Neuronal stem cell (in vitro differentiated cells): ENCODE measurements at regions not wholly inside any gene's neighbourhood (a gene's known extent, or its start where the extent isn't known, plus 50 kb on each side); places are given as distances from the start of the nearest gene placed in this dataset.
A peak's percentile ranks its signal among the peaks of the same experiment; 100 is the strongest.
"Not testable (repeated sequence)": the region's sequence is repeated elsewhere in the genome, so short reads cannot be mapped to it uniquely, and the experiment has no call there.

ENCODE experiments used
- DNase-seq: peaks from one replicate; pipeline ENCODE4 v3.0.0-alpha.2; 2013; ENCODE audit warnings: low spot score
- H2AFZ ChIP-seq: one replicate; pipeline ENCODE4 v1.6.1; 2013; ENCODE audit warnings: mild to moderate bottlenecking, low read length, inconsistent platforms
- H2AK5ac ChIP-seq: 2 replicates; pipeline ENCODE4 v1.6.1; 2013; ENCODE audit warnings: low read depth, mild to moderate bottlenecking, inconsistent platforms, low read length, moderate library complexity, mixed read lengths
- H2BK120ac ChIP-seq: 2 replicates; pipeline ENCODE4 v1.6.1; 2013; ENCODE audit warnings: low read depth, mild to moderate bottlenecking, inconsistent platforms, low read length, moderate library complexity, mixed read lengths
- H2BK12ac ChIP-seq: one replicate; pipeline ENCODE4 v1.6.1; 2013; ENCODE audit warnings: low read length, inconsistent platforms
- H2BK15ac ChIP-seq: 2 replicates; pipeline ENCODE4 v1.6.1; 2013; ENCODE audit warnings: mild to moderate bottlenecking, low read length, inconsistent platforms, mixed read lengths
- H2BK5ac ChIP-seq: one replicate; pipeline ENCODE4 v1.6.1; 2013; ENCODE audit warnings: inconsistent platforms, mild to moderate bottlenecking, low read length, moderate library complexity
- H3K14ac ChIP-seq: one replicate; pipeline ENCODE4 v1.6.1; 2013; ENCODE audit warnings: low read length, inconsistent platforms
- H3K18ac ChIP-seq: 2 replicates; pipeline ENCODE4 v1.6.1; 2013; ENCODE audit warnings: low read length, inconsistent platforms
- H3K23ac ChIP-seq: 2 replicates; pipeline ENCODE4 v1.6.1; 2013; ENCODE audit warnings: low read depth, mild to moderate bottlenecking, mixed read lengths, low read length, inconsistent platforms; ENCODE audit not compliant: poor library complexity
- H3K27ac ChIP-seq: replicated peaks from 3 replicates; pipeline ENCODE4 v1.5.1; 2013; ENCODE audit warnings: low read length, inconsistent platforms
- H3K27me3 ChIP-seq, 3 experiments: 2 replicates each; pipeline ENCODE4 v1.6.1; 2013; ENCODE audit warnings: low read length in 3 of 3, mild to moderate bottlenecking in 2 of 3, inconsistent platforms in 1 of 3, low read depth in 1 of 3, mixed read lengths in 1 of 3, moderate library complexity in 1 of 3; ENCODE audit not compliant: control insufficient read depth in 3 of 3, insufficient read depth in 3 of 3
- H3K36me3 ChIP-seq, 2 donors: replicated peaks in 1 of 2; 2 replicates each; pipeline ENCODE4 v1.6.1; 2013; ENCODE audit warnings: low read length in 2 of 2; ENCODE audit not compliant: control insufficient read depth in 2 of 2, insufficient read depth in 2 of 2
- H3K4ac ChIP-seq: 2 replicates; pipeline ENCODE4 v1.6.1; 2013; ENCODE audit warnings: inconsistent platforms, mild to moderate bottlenecking, low read length, moderate library complexity
- H3K4me1 ChIP-seq, 2 donors: 1 replicate in 1 of 2; 2 replicates in 1 of 2; pipeline ENCODE4 v1.6.1; 2013; ENCODE audit warnings: low read length in 2 of 2, low read depth in 1 of 2; ENCODE audit not compliant: control insufficient read depth in 2 of 2, insufficient read depth in 1 of 2
- H3K4me2 ChIP-seq: one replicate; pipeline ENCODE4 v1.6.1; 2013; ENCODE audit warnings: mild to moderate bottlenecking, low read length, inconsistent platforms; ENCODE audit not compliant: insufficient read depth, poor library complexity, severe bottlenecking
- H3K4me3 ChIP-seq, 2 donors: 2 replicates each; pipeline ENCODE4 v1.5.1; 2013; ENCODE audit warnings: low read length in 2 of 2, mild to moderate bottlenecking in 2 of 2, inconsistent platforms in 1 of 2, moderate library complexity in 1 of 2
- H3K79me1 ChIP-seq: one replicate; pipeline ENCODE4 v1.6.1; 2013; ENCODE audit warnings: low read depth, mild to moderate bottlenecking, inconsistent platforms, low read length, moderate library complexity
- H3K9ac ChIP-seq: one replicate; pipeline ENCODE4 v1.6.1; 2013; ENCODE audit warnings: mild to moderate bottlenecking, low read depth, low read length, inconsistent platforms; ENCODE audit not compliant: poor library complexity
- H3K9me3 ChIP-seq, 2 donors: replicated peaks in 1 of 2; 2 replicates each; pipeline versions ENCODE3 to v1.6.1; 2013; ENCODE audit warnings: low read length in 2 of 2, mild to moderate bottlenecking in 2 of 2, inconsistent platforms in 1 of 2, low read depth in 1 of 2, mixed read lengths in 1 of 2, moderate library complexity in 1 of 2; ENCODE audit not compliant: control insufficient read depth in 2 of 2, insufficient read depth in 1 of 2
- H4K8ac ChIP-seq: one replicate; pipeline ENCODE4 v1.6.1; 2013; ENCODE audit warnings: low read depth, mild to moderate bottlenecking, inconsistent platforms, low read length, moderate library complexity
- H4K91ac ChIP-seq: one replicate; pipeline ENCODE4 v1.6.1; 2013; ENCODE audit warnings: low read length, low read depth, mild to moderate bottlenecking, inconsistent platforms; ENCODE audit not compliant: poor library complexity
- WGBS, 2 donors: extraction: QIAGEN DNeasy Blood & Tissue Kit; methylation state at CpG; one replicate each; pipeline ENCODE4 v1.1.7; 2013; ENCODE audit warnings: missing lambda C conversion rate in 2 of 2, mixed read lengths in 1 of 2; ENCODE audit not compliant: insufficient read length in 2 of 2, insufficient replicate concordance in 1 of 2; ENCODE audit errors: extremely low coverage in 2 of 2; 5-methylcytosine and 5-hydroxymethylcytosine counted together

- DNase-seq, result no peak
- Histone ChIP-seq H3K9me3 (no peaks in the 10 kb centered on the region), H3K4me2 (peak overlapping the region; percentile 19), H3K79me1 (no peaks in the 10 kb centered on the region), H3K27ac (no peak overlapping the region), H3K36me3 (no peaks in the 10 kb centered on the region), H3K9ac (no peak overlapping the region), H2BK15ac (peak overlapping the region; percentile 69), H2BK12ac (no peak overlapping the region), H4K8ac (no peak overlapping the region), H2AK5ac (peak overlapping the region; percentile 50), H2BK120ac (no peak overlapping the region), H2BK5ac (peak overlapping the region; percentile 34), H3K4me3 (no peak overlapping the region), H3K4ac (no peak overlapping the region), H3K14ac (peak overlapping the region; percentile 27), H3K18ac (peak overlapping the region; percentile 35), H3K23ac (no peak overlapping the region), H2AFZ (no peak overlapping the region), H3K4me1 (peaks cover 0 to 11% of the 10 kb centered on the region in 2 donors), H4K91ac (no peak overlapping the region), H3K27me3 (peaks cover 0 to 9% (median 0%) of the 10 kb centered on the region in 3 experiments)
- no CpG with 5 or more reads among the region's 4 CpGs for WGBS, 2 donors
Measured at GRCh38 chr1:30652152-30652841, 71.1 kb downstream of the MATN1 start.

GRCh38 chr1:30651395-30651794 is 72.0 kb downstream of the MATN1 start:
- Histone ChIP-seq H3K4me1 (peaks cover 0 to 10% of the 10 kb centered on the region in 2 donors), H3K23ac (peak overlapping the region; percentile 86), H2BK12ac (peak overlapping the region; percentile 75), H3K18ac (peak overlapping the region; percentile 16), H2BK15ac (peak overlapping the region; percentile 69), H2AK5ac (peak overlapping the region; percentile 50), H3K9ac (peak overlapping the region; percentile 30)
- DNase-seq, H3K36me3 ChIP-seq, H3K14ac ChIP-seq, H3K4me2 ChIP-seq, H2BK120ac ChIP-seq, H3K27me3 ChIP-seq, H3K9me3 ChIP-seq, H4K8ac ChIP-seq, H2AFZ ChIP-seq, H3K79me1 ChIP-seq, H3K4ac ChIP-seq, H2BK5ac ChIP-seq, H4K91ac ChIP-seq, H3K4me3 ChIP-seq, H3K27ac ChIP-seq: not testable (repeated sequence)
- WGBS, 2 donors, result no CpG with 5 or more reads among the region's 5 CpGs

- Histone ChIP-seq H3K79me1 (no peaks in the 10 kb centered on the region), H2AK5ac (no peak overlapping the region), H2BK15ac (no peak overlapping the region), H3K4me3 (no peak overlapping the region), H3K36me3 (no peaks in the 10 kb centered on the region), H3K4ac (no peak overlapping the region), H2AFZ (no peak overlapping the region), H4K91ac (no peak overlapping the region), H2BK5ac (no peak overlapping the region), H3K27ac (no peak overlapping the region), H3K9me3 (no peaks in the 10 kb centered on the region), H3K18ac (no peak overlapping the region), H3K27me3 (peaks cover 0 to 9% (median 0%) of the 10 kb centered on the region in 3 experiments), H3K14ac (no peak overlapping the region), H3K4me1 (peaks cover 0 to 10% of the 10 kb centered on the region in 2 donors), H3K9ac (no peak overlapping the region), H3K4me2 (no peak overlapping the region), H3K23ac (no peak overlapping the region), H2BK12ac (no peak overlapping the region), H2BK120ac (no peak overlapping the region), H4K8ac (no peak overlapping the region)
- DNase-seq, result no peak
- WGBS, 2 donors, result no CpG with 5 or more reads among the region's 7 CpGs
Measured at GRCh38 chr1:30650968-30651320, 72.4 kb downstream of the MATN1 start.

GRCh38 chr1:30650038-30650967 is 73.1 kb downstream of the MATN1 start:
- H3K4ac ChIP-seq, result no peak overlapping the region
- no peak overlapping the region for H4K91ac ChIP-seq
- H4K8ac ChIP-seq, result no peak overlapping the region
- H2BK15ac ChIP-seq, result peak overlapping the region; percentile 2
- no peaks in the 10 kb centered on the region for H3K9me3 ChIP-seq
- peaks cover 0 to 9% (median 0%) of the 10 kb centered on the region in 3 experiments for H3K27me3 ChIP-seq
- no peak for DNase-seq
- peaks cover 0 to 10% of the 10 kb centered on the region in 2 donors for H3K4me1 ChIP-seq
- no peak overlapping the region for H3K4me2 ChIP-seq
- no peak overlapping the region for H3K4me3 ChIP-seq
- H3K23ac ChIP-seq, result no peak overlapping the region
- no peaks in the 10 kb centered on the region for H3K79me1 ChIP-seq
- H2BK12ac ChIP-seq, result no peak overlapping the region
- H2AK5ac ChIP-seq, result no peak overlapping the region
- no peak overlapping the region for H3K27ac ChIP-seq
- H3K14ac ChIP-seq, result no peak overlapping the region
- peak overlapping the region; percentile 38 for H3K18ac ChIP-seq
- H2BK120ac ChIP-seq, result no peak overlapping the region
- H2AFZ ChIP-seq, result no peak overlapping the region
- H2BK5ac ChIP-seq, result no peak overlapping the region
- no CpG with 5 or more reads among the region's 13 CpGs for WGBS, 2 donors
- H3K9ac ChIP-seq, result no peak overlapping the region
- no peaks in the 10 kb centered on the region for H3K36me3 ChIP-seq
